ENCODE measurements at regions not wholly inside any gene's neighbourhood (a gene's known extent, or its start where the extent isn't known, plus 50 kb on each side); places are given as distances from the start of the nearest gene placed in this dataset.

DNA sequence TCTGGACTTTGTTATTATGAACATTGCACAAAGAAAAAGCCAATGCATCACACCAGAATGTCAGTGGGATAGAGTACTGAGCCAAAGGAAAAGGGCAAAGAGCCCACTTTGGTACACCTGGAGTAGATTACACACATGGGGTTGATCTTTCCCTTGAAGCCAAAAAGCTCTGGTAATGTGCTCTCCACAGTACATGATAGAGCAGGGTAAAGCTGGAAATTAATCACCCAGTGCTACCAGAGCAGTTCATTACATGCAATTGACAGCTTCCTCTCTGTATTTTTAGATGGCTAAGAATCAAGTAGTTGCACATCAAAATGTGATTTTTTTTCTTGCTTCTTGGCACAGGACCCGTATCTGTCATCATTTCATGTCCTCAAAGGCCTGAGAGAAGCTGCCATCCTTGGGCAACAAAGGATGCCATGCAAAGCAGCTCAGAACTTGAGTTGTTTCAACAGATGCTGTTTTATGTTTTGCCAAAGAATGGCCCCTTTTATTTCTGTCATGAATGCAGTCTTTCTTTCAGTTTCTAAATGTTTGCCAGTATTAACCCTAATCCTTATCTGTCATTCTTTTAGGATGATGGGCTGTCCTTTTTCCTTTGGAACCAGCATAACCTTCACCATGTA is 88.1 kb downstream of the HDGFL1 start:
- TF ChIP-seq POLR2A (IDR thresholded peaks at IDR 0.05) = no peak
- no peak for TF ChIP-seq CTCF (IDR thresholded peaks at IDR 0.05 in 8 of 11, conservative IDR thresholded peaks at IDR 0.05 in 3 of 11)
- no peak for TF ChIP-seq POLR2AphosphoS5 (IDR thresholded peaks at IDR 0.05)
